Occipital lobe (tissue), 1 donor: ENCODE measurements at regions not wholly inside any gene's neighbourhood (a gene's known extent, or its start where the extent isn't known, plus 50 kb on each side); places are given as distances from the start of the nearest gene placed in this dataset.

ENCODE experiments used
- DNase-seq: peaks from one replicate; lab custom pipeline; 2025; lab: John Stamatoyannopoulos, UW

- no peak for DNase-seq
Observed at GRCh38 chr18:54020966-54021365, 203.5 kb downstream of the MBD2 start.

GRCh38 chr18:54020156-54020745 lies 204.2 kb downstream of the MBD2 start:
- no peak for DNase-seq

GRCh38 chr18:54019641-54020040 lies 204.8 kb downstream of the MBD2 start:
- DNase-seq: no peak

- no peak for DNase-seq
Observed at GRCh38 chr18:54013452-54013851, 211.0 kb downstream of the MBD2 start.

GRCh38 chr18:54004828-54005227 lies 219.6 kb downstream of the MBD2 start:
- DNase-seq: no peak

- DNase-seq: no peak
Observed at GRCh38 chr18:54003195-54003594, 221.3 kb downstream of the MBD2 start.

GRCh38 chr18:53997064-53997463 lies 227.4 kb downstream of the MBD2 start:
- DNase-seq: no peak

GRCh38 chr18:53994016-53994415 lies 230.5 kb downstream of the MBD2 start:
- no peak for DNase-seq

- no peak for DNase-seq
Observed at GRCh38 chr18:53991805-53992204, 232.7 kb downstream of the MBD2 start.

GRCh38 chr18:53991202-53991601 lies 233.3 kb downstream of the MBD2 start:
- no peak for DNase-seq

GRCh38 chr18:53990485-53990884 lies 234.0 kb downstream of the MBD2 start:
- DNase-seq: no peak

- no peak for DNase-seq
Observed at GRCh38 chr18:53984021-53984420, 240.4 kb downstream of the MBD2 start.

GRCh38 chr18:53971331-53971730 lies 253.1 kb downstream of the MBD2 start:
- no peak for DNase-seq

- DNase-seq: no peak
Observed at GRCh38 chr18:53952700-53953099, 271.8 kb downstream of the MBD2 start.

- no peak for DNase-seq
Observed at GRCh38 chr18:53950545-53950944, 273.9 kb downstream of the MBD2 start.

GRCh38 chr18:53948991-53949390 lies 275.5 kb downstream of the MBD2 start:
- no peak for DNase-seq

GRCh38 chr18:53947092-53947640 lies 277.3 kb downstream of the MBD2 start:
- no peak for DNase-seq

- DNase-seq: no peak
Observed at GRCh38 chr18:53946594-53946993, 277.9 kb downstream of the MBD2 start.

GRCh38 chr18:53944721-53945120 lies 279.7 kb downstream of the MBD2 start:
- no peak for DNase-seq

- DNase-seq: no peak
Observed at GRCh38 chr18:53943326-53943860, 281.1 kb downstream of the MBD2 start.

GRCh38 chr18:53941601-53942338 lies 282.7 kb downstream of the MBD2 start:
- no peak for DNase-seq

- no peak for DNase-seq
Observed at GRCh38 chr18:53937037-53937436, 287.4 kb downstream of the MBD2 start.

- DNase-seq: no peak
Observed at GRCh38 chr18:53935803-53936202, 288.7 kb downstream of the MBD2 start.
